ENCODE measurements at regions not wholly inside any gene's neighbourhood (a gene's known extent, or its start where the extent isn't known, plus 50 kb on each side); places are given as distances from the start of the nearest gene placed in this dataset.

GRCh38 chr16:82460766-82461165, 166.0 kb upstream of the CDH13 start:
- Mint-ChIP-seq H3K27ac (no peak overlapping the region), H3K36me3 (ENCODE audit: low read depth) (no peaks in the 10 kb centered on the region), H3K4me3 (no peak overlapping the region), H3K9me3 (no peaks in the 10 kb centered on the region), H3K4me1 (peaks cover 42% of the 10 kb centered on the region), H3K27me3 (ENCODE audit: low read depth, poor library complexity) (peaks cover 9% of the 10 kb centered on the region)
- TF ChIP-seq, protein P1, sequence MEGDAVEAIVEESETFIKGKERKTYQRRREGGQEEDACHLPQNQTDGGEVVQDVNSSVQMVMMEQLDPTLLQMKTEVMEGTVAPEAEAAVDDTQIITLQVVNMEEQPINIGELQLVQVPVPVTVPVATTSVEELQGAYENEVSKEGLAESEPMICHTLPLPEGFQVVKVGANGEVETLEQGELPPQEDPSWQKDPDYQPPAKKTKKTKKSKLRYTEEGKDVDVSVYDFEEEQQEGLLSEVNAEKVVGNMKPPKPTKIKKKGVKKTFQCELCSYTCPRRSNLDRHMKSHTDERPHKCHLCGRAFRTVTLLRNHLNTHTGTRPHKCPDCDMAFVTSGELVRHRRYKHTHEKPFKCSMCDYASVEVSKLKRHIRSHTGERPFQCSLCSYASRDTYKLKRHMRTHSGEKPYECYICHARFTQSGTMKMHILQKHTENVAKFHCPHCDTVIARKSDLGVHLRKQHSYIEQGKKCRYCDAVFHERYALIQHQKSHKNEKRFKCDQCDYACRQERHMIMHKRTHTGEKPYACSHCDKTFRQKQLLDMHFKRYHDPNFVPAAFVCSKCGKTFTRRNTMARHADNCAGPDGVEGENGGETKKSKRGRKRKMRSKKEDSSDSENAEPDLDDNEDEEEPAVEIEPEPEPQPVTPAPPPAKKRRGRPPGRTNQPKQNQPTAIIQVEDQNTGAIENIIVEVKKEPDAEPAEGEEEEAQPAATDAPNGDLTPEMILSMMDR (IDR thresholded peaks at IDR 0.05) = no peak
- DNase-seq = no peak

- Mint-ChIP-seq H3K27me3 (ENCODE audit: low read depth, poor library complexity) (peaks cover 9% of the 10 kb centered on the region), H3K36me3 (ENCODE audit: low read depth) (no peaks in the 10 kb centered on the region), H3K9me3 (no peaks in the 10 kb centered on the region), H3K4me3 (no peak overlapping the region), H3K4me1 (peaks cover 37% of the 10 kb centered on the region), H3K27ac (no peak overlapping the region)
- no peak for DNase-seq
- TF ChIP-seq, protein P1 (IDR thresholded peaks at IDR 0.05) = no peak
These were observed 167.1 kb upstream of the CDH13 start for GRCh38 chr16:82459580-82460256.

DNA sequence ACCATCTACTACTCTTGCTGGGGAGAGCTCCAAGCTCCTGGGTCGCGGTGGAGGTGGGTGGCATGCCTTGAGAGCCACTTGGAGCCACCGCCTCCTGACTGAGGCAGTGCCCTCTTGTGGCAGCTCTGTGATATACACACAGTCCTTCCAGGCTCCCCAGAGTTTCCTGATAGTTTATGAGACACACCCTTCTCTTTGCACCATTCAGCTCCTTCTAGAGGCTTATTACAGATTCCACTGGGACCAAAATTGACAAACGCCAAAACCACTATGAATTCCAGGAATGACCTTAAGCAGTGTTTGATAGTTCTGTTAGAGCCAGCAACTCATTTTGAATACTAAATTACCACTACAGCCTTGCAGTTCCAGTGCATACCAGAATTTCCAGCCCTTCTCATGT, 170.1 kb upstream of the CDH13 start:
- Mint-ChIP-seq H3K4me1 (peaks cover 16% of the 10 kb centered on the region), H3K4me3 (no peak overlapping the region), H3K27me3 (ENCODE audit: low read depth, poor library complexity) (peaks cover 17% of the 10 kb centered on the region), H3K27ac (no peak overlapping the region), H3K36me3 (ENCODE audit: low read depth) (no peaks in the 10 kb centered on the region), H3K9me3 (no peaks in the 10 kb centered on the region)
- peak; percentile 75 for DNase-seq
- TF ChIP-seq, protein P1 (IDR thresholded peaks at IDR 0.05) = peak; percentile 85

DNA sequence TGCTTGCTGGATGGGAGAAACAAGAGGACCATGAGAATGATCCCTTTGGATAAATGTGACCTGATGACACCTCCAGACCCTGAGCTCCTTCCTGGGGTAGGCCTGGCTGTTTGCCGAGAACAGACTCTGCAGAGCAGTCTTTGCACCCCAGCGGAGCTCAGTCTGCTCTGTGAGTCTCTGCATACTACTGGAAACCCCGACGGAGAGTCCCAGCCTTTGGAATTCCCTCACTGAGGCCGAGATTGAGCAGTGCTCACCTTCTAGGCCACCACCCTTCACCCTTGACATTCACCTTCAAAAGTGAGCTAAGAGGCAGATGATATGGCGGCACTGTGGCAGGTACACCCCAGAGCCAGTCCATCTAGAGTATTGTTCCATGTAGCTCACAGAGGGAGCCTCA, 172.2 kb upstream of the CDH13 start:
- DNase-seq = no peak
- TF ChIP-seq, protein P1 (IDR thresholded peaks at IDR 0.05) = no peak
- Mint-ChIP-seq H3K4me1 (no peaks in the 10 kb centered on the region), H3K9me3 (no peaks in the 10 kb centered on the region), H3K27ac (no peak overlapping the region), H3K4me3 (no peak overlapping the region), H3K36me3 (ENCODE audit: low read depth) (no peaks in the 10 kb centered on the region), H3K27me3 (ENCODE audit: low read depth, poor library complexity) (peaks cover 23% of the 10 kb centered on the region)

DNA sequence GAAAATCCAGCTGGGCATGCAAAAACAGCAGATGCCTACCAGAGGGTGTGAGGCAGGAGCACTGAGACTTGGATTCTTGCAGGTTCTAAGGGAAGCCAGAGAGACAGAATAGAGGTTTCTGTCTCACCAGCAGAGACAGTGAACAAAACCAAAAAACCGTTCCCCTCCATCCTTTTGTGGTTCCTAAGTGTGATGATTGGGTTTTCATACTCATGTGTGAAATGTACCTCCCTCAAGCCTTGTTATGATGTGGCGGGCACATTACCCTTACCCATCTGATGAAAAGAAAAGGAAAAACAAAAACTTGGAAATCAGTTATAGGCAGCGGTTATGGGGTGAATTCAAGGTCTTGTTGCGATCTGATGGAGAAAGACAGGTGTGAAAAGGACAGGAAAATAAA, 172.6 kb upstream of the CDH13 start:
- no peak for DNase-seq
- no peaks in the 10 kb centered on the region for H3K36me3 Mint-ChIP-seq (ENCODE audit: low read depth)
- H3K4me1 Mint-ChIP-seq = no peaks in the 10 kb centered on the region
- H3K27ac Mint-ChIP-seq = no peak overlapping the region
- TF ChIP-seq, protein P1 (IDR thresholded peaks at IDR 0.05) = no peak
- no peaks in the 10 kb centered on the region for H3K9me3 Mint-ChIP-seq
- H3K27me3 Mint-ChIP-seq (ENCODE audit: low read depth, poor library complexity) = peaks cover 23% of the 10 kb centered on the region
- no peak overlapping the region for H3K4me3 Mint-ChIP-seq
